ENCODE measurements at regions not wholly inside any gene's neighbourhood (a gene's known extent, or its start where the extent isn't known, plus 50 kb on each side); places are given as distances from the start of the nearest gene placed in this dataset.

DNA sequence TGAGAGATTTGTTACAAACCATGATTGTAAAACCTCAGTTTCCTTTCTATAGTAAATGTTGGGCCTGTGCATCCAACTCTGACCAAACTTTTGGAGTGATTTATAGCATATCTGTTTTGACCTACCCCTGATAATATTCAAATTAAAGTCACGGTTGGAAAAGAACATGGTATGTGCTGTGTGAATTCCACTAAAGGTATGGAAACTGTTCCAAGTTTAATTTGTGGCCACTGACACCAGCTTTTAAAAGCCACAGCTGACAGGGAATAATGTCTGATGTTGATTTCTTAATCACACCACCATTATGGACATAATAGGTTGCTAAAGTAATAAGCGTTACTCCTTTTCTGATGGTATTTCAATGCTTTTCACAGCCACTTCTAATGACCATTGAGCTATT, 1215.9 kb downstream of the CDH8 start:
- ChIA-PET POLR2A (no interaction called here), CTCF (ENCODE audit: low intra/inter-chr PET ratio) (no interaction called here)
- no peaks in the 10 kb centered on the region for H4K20me1 ChIP-seq (replicated peaks; ENCODE audit: control insufficient read depth, insufficient read depth, low read length)
- H3K79me2 ChIP-seq (ENCODE audit: control insufficient read depth, insufficient read depth, low read length) = no peaks in the 10 kb centered on the region
- no peak overlapping the region for H3K27ac ChIP-seq (ENCODE audit: extremely low read depth, low read depth, low read length)
- in situ Hi-C loops (cut with MboI) = no loop called here
- H3K36me3 ChIP-seq (ENCODE audit: control insufficient read depth, insufficient read depth, low read length) = no peaks in the 10 kb centered on the region
- no peaks in the 10 kb centered on the region for H3K4me1 ChIP-seq (replicated peaks in 1 of 2; ENCODE audit: control insufficient read depth in 2 of 2, insufficient read depth in 2 of 2, low read length in 2 of 2)
- no peaks in the 10 kb centered on the region for H3K9me1 ChIP-seq (ENCODE audit: control insufficient read depth, insufficient read depth, low read length)
- no peak overlapping the region for H3K4me3 ChIP-seq
- 0% methylated on average over 2 of the region's 2 CpGs for WGBS (ENCODE audit: insufficient coverage, low coverage, missing lambda C conversion rate)
- no peak for TF ChIP-seq BRD9 (IDR thresholded peaks at IDR 0.05; ENCODE audit: low read depth, partially characterized antibody)
- no peak for TF ChIP-seq ZNF695 (CRISPR knock-in tag; IDR thresholded peaks at IDR 0.05)
- no peak for TF ChIP-seq ILK (tag; IDR thresholded peaks at IDR 0.05; ENCODE audit: borderline replicate concordance, low read depth)
- TF ChIP-seq, protein P1, sequence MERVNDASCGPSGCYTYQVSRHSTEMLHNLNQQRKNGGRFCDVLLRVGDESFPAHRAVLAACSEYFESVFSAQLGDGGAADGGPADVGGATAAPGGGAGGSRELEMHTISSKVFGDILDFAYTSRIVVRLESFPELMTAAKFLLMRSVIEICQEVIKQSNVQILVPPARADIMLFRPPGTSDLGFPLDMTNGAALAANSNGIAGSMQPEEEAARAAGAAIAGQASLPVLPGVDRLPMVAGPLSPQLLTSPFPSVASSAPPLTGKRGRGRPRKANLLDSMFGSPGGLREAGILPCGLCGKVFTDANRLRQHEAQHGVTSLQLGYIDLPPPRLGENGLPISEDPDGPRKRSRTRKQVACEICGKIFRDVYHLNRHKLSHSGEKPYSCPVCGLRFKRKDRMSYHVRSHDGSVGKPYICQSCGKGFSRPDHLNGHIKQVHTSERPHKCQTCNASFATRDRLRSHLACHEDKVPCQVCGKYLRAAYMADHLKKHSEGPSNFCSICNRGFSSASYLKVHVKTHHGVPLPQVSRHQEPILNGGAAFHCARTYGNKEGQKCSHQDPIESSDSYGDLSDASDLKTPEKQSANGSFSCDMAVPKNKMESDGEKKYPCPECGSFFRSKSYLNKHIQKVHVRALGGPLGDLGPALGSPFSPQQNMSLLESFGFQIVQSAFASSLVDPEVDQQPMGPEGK (CRISPR knock-in tag; IDR thresholded peaks at IDR 0.05; ENCODE audit: borderline replicate concordance) = no peak
- TF ChIP-seq ZNF197 (CRISPR knock-in tag; IDR thresholded peaks at IDR 0.05; ENCODE audit: low read depth) = no peak
- no peak for TF ChIP-seq ZNF263 (CRISPR knock-in tag; IDR thresholded peaks at IDR 0.05; ENCODE audit: borderline replicate concordance)
- no peak overlapping the region for H2AFZ ChIP-seq (ENCODE audit: low read depth, low read length)
- H3K9me3 ChIP-seq (replicated peaks; ENCODE audit: control insufficient read depth, insufficient read depth, low read depth, low read length) = no peaks in the 10 kb centered on the region
- no peak for DNase-seq (ENCODE audit: extremely low read depth in 1 of 4, low spot score in 3 of 4)
- no peak overlapping the region for H3K9ac ChIP-seq (ENCODE audit: insufficient read depth in 1 of 2, low read depth in 2 of 2, low read length in 2 of 2)
- FAIRE-seq = no peak
- no peak for ATAC-seq
- H3K4me2 ChIP-seq (ENCODE audit: insufficient read depth, low read length) = no peak overlapping the region
- H3K27me3 ChIP-seq (ENCODE audit: control insufficient read depth in 2 of 2, insufficient read depth in 2 of 2, low read length in 2 of 2) = no peaks in the 10 kb centered on the region
- no TSS peak for BruUV-seq (replicated peaks)
- intact Hi-C loops (cut with micrococcal nuclease) = no loop called here
